ENCODE measurements at regions not wholly inside any gene's neighbourhood (a gene's known extent, or its start where the extent isn't known, plus 50 kb on each side); places are given as distances from the start of the nearest gene placed in this dataset.

DNA sequence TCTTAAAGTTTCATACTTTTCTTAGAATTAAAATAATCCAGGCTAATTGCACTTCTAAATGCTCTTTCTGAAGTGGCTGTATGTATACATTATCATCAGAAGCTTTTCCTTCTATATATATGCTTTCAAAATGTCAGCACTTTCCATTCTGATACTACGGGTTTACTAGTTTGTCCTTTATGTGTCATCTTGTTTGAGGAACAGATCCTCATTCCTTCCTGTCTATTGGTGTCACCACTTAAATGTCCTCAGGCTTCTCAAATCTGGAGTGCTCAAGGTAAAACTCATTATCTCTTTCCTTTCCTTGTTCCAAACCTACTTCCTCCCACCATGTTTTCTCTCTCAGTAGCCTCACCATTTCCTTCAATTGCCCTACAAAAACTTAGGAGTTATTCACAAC, 236.3 kb downstream of the CSNK1G3 start:
- TF ChIP-seq, protein P1, sequence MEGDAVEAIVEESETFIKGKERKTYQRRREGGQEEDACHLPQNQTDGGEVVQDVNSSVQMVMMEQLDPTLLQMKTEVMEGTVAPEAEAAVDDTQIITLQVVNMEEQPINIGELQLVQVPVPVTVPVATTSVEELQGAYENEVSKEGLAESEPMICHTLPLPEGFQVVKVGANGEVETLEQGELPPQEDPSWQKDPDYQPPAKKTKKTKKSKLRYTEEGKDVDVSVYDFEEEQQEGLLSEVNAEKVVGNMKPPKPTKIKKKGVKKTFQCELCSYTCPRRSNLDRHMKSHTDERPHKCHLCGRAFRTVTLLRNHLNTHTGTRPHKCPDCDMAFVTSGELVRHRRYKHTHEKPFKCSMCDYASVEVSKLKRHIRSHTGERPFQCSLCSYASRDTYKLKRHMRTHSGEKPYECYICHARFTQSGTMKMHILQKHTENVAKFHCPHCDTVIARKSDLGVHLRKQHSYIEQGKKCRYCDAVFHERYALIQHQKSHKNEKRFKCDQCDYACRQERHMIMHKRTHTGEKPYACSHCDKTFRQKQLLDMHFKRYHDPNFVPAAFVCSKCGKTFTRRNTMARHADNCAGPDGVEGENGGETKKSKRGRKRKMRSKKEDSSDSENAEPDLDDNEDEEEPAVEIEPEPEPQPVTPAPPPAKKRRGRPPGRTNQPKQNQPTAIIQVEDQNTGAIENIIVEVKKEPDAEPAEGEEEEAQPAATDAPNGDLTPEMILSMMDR (IDR thresholded peaks at IDR 0.05) = no peak
- no peak for TF ChIP-seq POLR2A (IDR thresholded peaks at IDR 0.05)
